Lower lobe of right lung (tissue), 2 donors: ENCODE measurements at regions not wholly inside any gene's neighbourhood (a gene's known extent, or its start where the extent isn't known, plus 50 kb on each side); places are given as distances from the start of the nearest gene placed in this dataset.

Experiments used
- ATAC-seq, 2 donors: fragments of 200-7000 bp; cut with Tn5 transposase; one replicate each; pipeline ENCODE4 v1.9.1; 2020 to 2022; ENCODE audit warnings: mild to moderate bottlenecking in 2 of 2, moderate library complexity in 2 of 2
- DNase-seq: peaks from one replicate; pipeline ENCODE4 v3.0.0-alpha.2; 2020
- H3K27ac ChIP-seq: fragments of 200-600 bp; one replicate; pipeline ENCODE4 v1.8.0; 2022
- H3K27me3 ChIP-seq: fragments of 200-600 bp; one replicate; pipeline ENCODE4 v1.8.0; 2022; ENCODE audit warnings: low read depth
- H3K36me3 ChIP-seq: fragments of 200-600 bp; one replicate; pipeline ENCODE4 v1.8.0; 2022; ENCODE audit warnings: mild to moderate bottlenecking
- H3K4me1 ChIP-seq: fragments of 200-600 bp; one replicate; pipeline ENCODE4 v1.8.0; 2022
- H3K4me3 ChIP-seq: fragments of 200-600 bp; one replicate; pipeline ENCODE4 v1.8.0; 2022; ENCODE audit warnings: mild to moderate bottlenecking
- H3K9me3 ChIP-seq: fragments of 200-600 bp; one replicate; pipeline ENCODE4 v1.8.0; 2022
- intact Hi-C: fragments of 100-400 bp; cut with DNase I; formaldehyde crosslinking; loops from one replicate; pipeline ENCODE4 v1.11.0; 2022
- TF ChIP-seq, protein P1 (sequence below): fragments of 200-600 bp; IDR thresholded peaks from one replicate; pipeline ENCODE4 v1.8.0; 2022; ENCODE audit warnings: antibody characterized with exemption, mild to moderate bottlenecking
- donor health status: DM: no; HTN: yes; CAD: no; lungs with severe emphysema.

DNA sequence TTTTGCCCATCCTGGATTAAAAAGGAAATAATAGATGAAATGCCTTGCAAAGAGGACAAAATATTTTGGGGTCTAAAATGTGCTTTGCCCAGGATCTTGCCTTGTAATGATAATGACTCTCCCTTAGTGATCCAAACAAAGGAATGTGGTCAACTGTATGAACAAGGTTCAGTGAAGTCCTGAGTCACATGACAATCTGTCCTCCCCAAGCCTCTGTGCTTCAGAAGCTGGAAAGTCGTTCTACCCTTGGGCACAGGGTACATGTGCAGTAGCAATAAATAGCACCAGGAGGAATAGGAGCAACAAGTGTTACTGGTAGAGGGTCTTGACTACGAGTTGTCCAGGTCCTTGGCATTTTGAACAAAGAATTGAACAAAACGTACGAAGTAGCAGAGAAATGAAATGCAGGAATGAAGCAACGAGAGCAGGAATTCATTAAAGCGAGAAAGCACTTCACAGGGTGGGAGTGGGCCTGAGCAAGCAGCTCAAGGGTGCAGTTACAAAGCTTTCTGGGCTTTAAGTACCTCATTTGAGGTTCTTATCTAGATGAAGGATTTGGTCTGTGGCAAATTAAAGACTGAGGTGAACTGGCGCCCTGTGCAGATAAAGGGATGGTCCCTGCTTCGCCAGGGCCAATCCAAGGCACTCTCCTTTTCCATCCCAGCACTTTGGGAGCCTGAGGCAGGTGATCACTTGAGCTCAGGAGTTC lies 65.8 kb downstream of the RESF1 start:
- DNase-seq, result no peak
- peak; percentile 58 to 80 for ATAC-seq
- intact Hi-C loops, result no loop called here

DNA sequence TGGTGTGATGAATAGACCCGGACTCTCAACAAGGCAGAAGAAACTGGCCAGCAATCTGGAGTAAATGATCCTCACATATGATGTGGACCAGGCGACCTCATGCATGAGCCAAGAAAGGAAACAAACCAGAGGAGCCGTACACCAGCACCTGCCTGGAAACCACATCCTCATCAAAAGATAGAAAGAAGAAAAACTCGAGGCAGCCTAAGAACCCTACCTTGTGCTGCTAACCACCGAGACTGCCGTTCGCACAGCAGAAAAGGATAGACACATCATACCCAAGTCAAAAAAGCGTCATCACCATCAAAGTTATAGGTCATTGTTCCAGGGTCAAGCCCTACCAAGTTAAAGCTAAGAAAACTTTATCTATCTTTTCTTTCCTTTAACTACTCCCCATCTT lies 66.7 kb downstream of the RESF1 start:
- Histone ChIP-seq H3K9me3 (no peaks in the 10 kb centered on the region), H3K36me3 (no peaks in the 10 kb centered on the region), H3K4me3 (no peak overlapping the region), H3K4me1 (no peaks in the 10 kb centered on the region), H3K27me3 (no peaks in the 10 kb centered on the region), H3K27ac (no peak overlapping the region)
- TF ChIP-seq, protein P1, sequence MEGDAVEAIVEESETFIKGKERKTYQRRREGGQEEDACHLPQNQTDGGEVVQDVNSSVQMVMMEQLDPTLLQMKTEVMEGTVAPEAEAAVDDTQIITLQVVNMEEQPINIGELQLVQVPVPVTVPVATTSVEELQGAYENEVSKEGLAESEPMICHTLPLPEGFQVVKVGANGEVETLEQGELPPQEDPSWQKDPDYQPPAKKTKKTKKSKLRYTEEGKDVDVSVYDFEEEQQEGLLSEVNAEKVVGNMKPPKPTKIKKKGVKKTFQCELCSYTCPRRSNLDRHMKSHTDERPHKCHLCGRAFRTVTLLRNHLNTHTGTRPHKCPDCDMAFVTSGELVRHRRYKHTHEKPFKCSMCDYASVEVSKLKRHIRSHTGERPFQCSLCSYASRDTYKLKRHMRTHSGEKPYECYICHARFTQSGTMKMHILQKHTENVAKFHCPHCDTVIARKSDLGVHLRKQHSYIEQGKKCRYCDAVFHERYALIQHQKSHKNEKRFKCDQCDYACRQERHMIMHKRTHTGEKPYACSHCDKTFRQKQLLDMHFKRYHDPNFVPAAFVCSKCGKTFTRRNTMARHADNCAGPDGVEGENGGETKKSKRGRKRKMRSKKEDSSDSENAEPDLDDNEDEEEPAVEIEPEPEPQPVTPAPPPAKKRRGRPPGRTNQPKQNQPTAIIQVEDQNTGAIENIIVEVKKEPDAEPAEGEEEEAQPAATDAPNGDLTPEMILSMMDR, result no peak
- ATAC-seq (no peak), DNase-seq (no peak)
- intact Hi-C loops, result no loop called here

More for the DNA sequence above, 65.8 kb downstream of the RESF1 start:
- Histone ChIP-seq H3K4me3 (no peak overlapping the region), H3K27me3 (no peaks in the 10 kb centered on the region), H3K9me3 (no peaks in the 10 kb centered on the region), H3K4me1 (no peaks in the 10 kb centered on the region), H3K36me3 (no peaks in the 10 kb centered on the region), H3K27ac (no peak overlapping the region)
- TF ChIP-seq, protein P1, result no peak

DNA sequence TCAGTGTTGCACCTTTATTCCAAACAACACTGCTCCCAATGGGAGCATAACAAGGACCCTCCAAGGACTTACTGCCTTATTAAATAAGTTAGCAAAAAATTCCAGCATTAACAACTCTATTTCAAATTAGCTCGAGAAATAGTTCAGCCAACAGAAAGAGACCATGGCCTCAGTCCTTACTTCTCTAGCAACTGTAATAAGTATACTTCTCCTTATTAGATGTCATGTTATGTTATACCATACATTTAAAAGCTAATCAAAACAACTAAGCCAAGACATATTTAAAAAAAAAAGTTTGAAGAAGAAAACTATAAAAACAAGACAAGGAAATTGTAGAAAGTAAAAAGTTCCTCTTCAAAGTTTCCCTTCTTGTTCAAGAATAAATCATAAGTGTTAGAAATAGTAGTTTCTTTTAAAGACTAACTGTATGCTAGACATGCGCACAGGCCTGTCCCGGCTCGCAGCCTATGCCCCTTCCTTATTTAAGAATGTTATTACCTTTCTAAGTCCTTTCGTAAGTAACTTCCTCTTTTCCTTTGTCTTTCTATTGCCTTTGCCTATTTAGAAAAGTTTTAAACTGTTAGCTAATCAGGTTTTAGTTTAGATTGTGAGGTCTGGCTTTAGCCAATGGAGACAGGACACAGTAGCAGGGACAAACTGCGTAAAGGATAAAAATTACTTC lies 68.6 kb downstream of the RESF1 start:
- DNase-seq (peak; percentile 62), ATAC-seq (no peak)
- Histone ChIP-seq H3K4me1 (no peaks in the 10 kb centered on the region), H3K36me3 (no peaks in the 10 kb centered on the region), H3K9me3 (no peaks in the 10 kb centered on the region), H3K27ac (no peak overlapping the region), H3K27me3 (no peaks in the 10 kb centered on the region), H3K4me3 (no peak overlapping the region)
- TF ChIP-seq, protein P1, result no peak
- intact Hi-C loops, result no loop called here

DNA sequence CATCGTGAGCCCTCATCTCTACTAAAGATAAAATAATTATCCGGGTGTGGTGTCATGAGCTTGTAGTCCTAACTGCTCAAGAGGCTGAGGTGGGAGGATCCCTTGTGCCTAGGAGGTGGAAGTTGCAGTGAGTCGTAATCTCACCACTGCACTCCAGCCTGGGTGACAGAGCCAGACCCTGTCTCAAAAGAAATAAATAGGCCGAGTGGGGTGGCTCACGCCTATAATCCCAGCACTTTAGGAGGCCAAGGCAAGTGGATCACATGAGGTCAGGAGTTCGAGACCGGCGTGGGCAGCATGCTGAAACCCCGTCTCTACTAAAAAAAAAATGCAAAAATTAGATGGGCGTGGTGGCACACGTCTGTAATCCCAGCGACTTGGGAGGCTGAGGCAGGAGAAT lies 70.9 kb downstream of the RESF1 start:
- TF ChIP-seq, protein P1, result no peak
- Histone ChIP-seq H3K4me1 (no peaks in the 10 kb centered on the region), H3K27me3 (no peaks in the 10 kb centered on the region)

DNA sequence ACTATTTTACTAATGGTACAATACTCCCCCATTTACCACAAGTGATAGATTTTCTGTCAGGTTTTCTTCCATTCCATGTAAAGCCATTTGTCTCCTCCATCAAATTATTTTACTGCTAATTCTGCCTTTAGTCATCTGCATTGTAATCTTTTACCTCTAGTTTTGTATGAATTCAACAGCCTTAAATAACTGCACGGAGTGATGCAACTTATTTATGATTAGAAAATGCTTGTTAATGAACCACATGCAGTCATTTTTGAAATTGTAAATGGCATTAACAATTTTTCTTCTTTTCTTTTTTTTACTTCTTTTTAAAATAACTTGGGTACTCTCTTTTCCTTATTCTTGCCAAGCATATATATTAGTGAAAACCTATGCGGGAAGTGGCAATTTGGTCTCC lies 71.5 kb downstream of the RESF1 start:
- no peaks in the 10 kb centered on the region for H3K9me3 ChIP-seq
- intact Hi-C loops, result no loop called here
- TF ChIP-seq, protein P1, result no peak
- no peak for ATAC-seq
- no peaks in the 10 kb centered on the region for H3K4me1 ChIP-seq
- DNase-seq, result no peak
- H3K36me3 ChIP-seq, result no peaks in the 10 kb centered on the region
- no peak overlapping the region for H3K4me3 ChIP-seq
- no peaks in the 10 kb centered on the region for H3K27me3 ChIP-seq
- no peak overlapping the region for H3K27ac ChIP-seq

More for the DNA sequence above, 70.9 kb downstream of the RESF1 start:
- intact Hi-C loops, result no loop called here
- DNase-seq, result no peak
- no peak overlapping the region for H3K4me3 ChIP-seq
- H3K27ac ChIP-seq, result no peak overlapping the region
- no peak for ATAC-seq
- H3K36me3 ChIP-seq, result no peaks in the 10 kb centered on the region
- H3K9me3 ChIP-seq, result no peaks in the 10 kb centered on the region
